DOHH2 (cell line): ENCODE measurements at regions not wholly inside any gene's neighbourhood (a gene's known extent, or its start where the extent isn't known, plus 50 kb on each side); places are given as distances from the start of the nearest gene placed in this dataset.

Experiments used
- EZH2phosphoT487 ChIP-seq: fragments of 200-600 bp; sonication (generic); IDR thresholded peaks from 2 replicates; pipeline ENCODE4 v1.6.1; 2017; ENCODE audit warnings: borderline replicate concordance, mild to moderate bottlenecking, antibody characterized with exemption, low read length, moderate library complexity, mixed read lengths
- TF ChIP-seq, protein P1 (sequence below): fragments of 200-600 bp; sonication (generic); IDR thresholded peaks from one replicate; pipeline ENCODE4 v1.5.1; 2014; ENCODE audit warnings: antibody characterized with exemption, mild to moderate bottlenecking, low read depth, low read length; ENCODE audit not compliant: poor library complexity, severe bottlenecking

DNA sequence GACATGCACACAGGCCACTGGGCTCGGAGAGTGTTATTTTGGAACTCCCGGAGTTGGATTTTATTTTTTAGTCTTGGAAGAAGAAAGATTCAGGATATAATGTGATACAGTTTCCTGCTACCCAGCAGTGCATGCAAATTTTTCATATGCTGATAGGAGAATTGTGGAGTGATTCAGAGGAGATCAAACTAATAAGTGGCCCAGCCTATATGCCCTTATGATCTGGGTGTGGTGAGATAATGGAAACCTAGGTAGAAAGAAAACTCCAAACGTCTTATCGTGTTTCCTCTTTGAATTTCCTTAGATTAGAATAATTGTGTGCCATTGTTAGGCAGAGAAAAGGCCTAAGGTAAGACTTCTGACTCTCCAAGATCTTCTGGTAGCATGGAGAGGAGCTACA, 401.2 kb upstream of the BTBD3 start:
- TF ChIP-seq, protein P1, sequence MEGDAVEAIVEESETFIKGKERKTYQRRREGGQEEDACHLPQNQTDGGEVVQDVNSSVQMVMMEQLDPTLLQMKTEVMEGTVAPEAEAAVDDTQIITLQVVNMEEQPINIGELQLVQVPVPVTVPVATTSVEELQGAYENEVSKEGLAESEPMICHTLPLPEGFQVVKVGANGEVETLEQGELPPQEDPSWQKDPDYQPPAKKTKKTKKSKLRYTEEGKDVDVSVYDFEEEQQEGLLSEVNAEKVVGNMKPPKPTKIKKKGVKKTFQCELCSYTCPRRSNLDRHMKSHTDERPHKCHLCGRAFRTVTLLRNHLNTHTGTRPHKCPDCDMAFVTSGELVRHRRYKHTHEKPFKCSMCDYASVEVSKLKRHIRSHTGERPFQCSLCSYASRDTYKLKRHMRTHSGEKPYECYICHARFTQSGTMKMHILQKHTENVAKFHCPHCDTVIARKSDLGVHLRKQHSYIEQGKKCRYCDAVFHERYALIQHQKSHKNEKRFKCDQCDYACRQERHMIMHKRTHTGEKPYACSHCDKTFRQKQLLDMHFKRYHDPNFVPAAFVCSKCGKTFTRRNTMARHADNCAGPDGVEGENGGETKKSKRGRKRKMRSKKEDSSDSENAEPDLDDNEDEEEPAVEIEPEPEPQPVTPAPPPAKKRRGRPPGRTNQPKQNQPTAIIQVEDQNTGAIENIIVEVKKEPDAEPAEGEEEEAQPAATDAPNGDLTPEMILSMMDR, result no peak
- TF ChIP-seq EZH2phosphoT487, result no peak
